Stimulated activated CD8-positive, alpha-beta memory T cell treated with anti-CD3 and anti-CD28 coated beads, Interleukin-12 subunit alpha, Interleukin-12 subunit beta, amount 100 ng/mL, for 1 hour (primary cell): ENCODE measurements at regions not wholly inside any gene's neighbourhood (a gene's known extent, or its start where the extent isn't known, plus 50 kb on each side); places are given as distances from the start of the nearest gene placed in this dataset.

Source experiments
- DNase-seq: peaks from one replicate; pipeline ENCODE4 v3.0.0-alpha.2; 2020; ENCODE audit warnings: low read depth

GRCh38 chr3:31461426-31461825 lies 71.3 kb upstream of the STT3B start:
- DNase-seq = no peak

- DNase-seq = peak; percentile 11
These were observed 70.6 kb upstream of the STT3B start for GRCh38 chr3:31462050-31462569.

- DNase-seq = no peak
These were observed 66.7 kb upstream of the STT3B start for GRCh38 chr3:31465999-31466398.

- DNase-seq = no peak
These were observed 65.9 kb upstream of the STT3B start for GRCh38 chr3:31466866-31467265.

- DNase-seq = no peak
These were observed 64.3 kb upstream of the STT3B start for GRCh38 chr3:31468433-31468832.

- DNase-seq = no peak
These were observed 63.3 kb upstream of the STT3B start for GRCh38 chr3:31469385-31469784.

- DNase-seq = peak; percentile 8
These were observed 60.0 kb upstream of the STT3B start for GRCh38 chr3:31472479-31473390.

- DNase-seq = no peak
These were observed 56.5 kb upstream of the STT3B start for GRCh38 chr3:31476209-31476608.

- DNase-seq = no peak
These were observed 53.3 kb upstream of the STT3B start for GRCh38 chr3:31479431-31479830.

- DNase-seq = no peak
These were observed 51.0 kb upstream of the STT3B start for GRCh38 chr3:31481697-31482096.

GRCh38 chr3:31482493-31483200 lies 50.1 kb upstream of the STT3B start:
- no peak for DNase-seq
